SK-N-SH treated with all-trans-retinoic acid at 6 μM for 48 hours (cell line): ENCODE measurements at regions not wholly inside any gene's neighbourhood (a gene's known extent, or its start where the extent isn't known, plus 50 kb on each side); places are given as distances from the start of the nearest gene placed in this dataset.

Experiments used
- ARNTL ChIP-seq: fragments of 450-650 bp; formaldehyde crosslinking; IDR thresholded peaks from 2 replicates; pipeline ENCODE4 v1.5.0; 2020; ENCODE audit warnings: low read depth, mild to moderate bottlenecking, moderate library complexity, borderline replicate concordance
- CSDC2 ChIP-seq: fragments of 250-450 bp; sonication (Bioruptor Pico); IDR thresholded peaks from 2 replicates; pipeline ENCODE4 v1.5.0; 2020; ENCODE audit warnings: mild to moderate bottlenecking, moderate library complexity
- CSRNP3 ChIP-seq: fragments of 250-450 bp; sonication (Bioruptor Pico); IDR thresholded peaks from 2 replicates; pipeline ENCODE4 v1.5.1; 2021; ENCODE audit warnings: mild to moderate bottlenecking, moderate library complexity
- ESRRG ChIP-seq: fragments of 250-450 bp; sonication (Bioruptor Pico); IDR thresholded peaks from 2 replicates; pipeline ENCODE4 v1.6.1; 2021; ENCODE audit warnings: mild to moderate bottlenecking
- SNAI2 ChIP-seq: fragments of 250-450 bp; sonication (Bioruptor Pico); IDR thresholded peaks from 2 replicates; pipeline ENCODE4 v1.5.0; 2020; ENCODE audit warnings: mild to moderate bottlenecking, moderate library complexity
- TCF4 ChIP-seq: fragments of 250-450 bp; sonication (Bioruptor Pico); IDR thresholded peaks from 2 replicates; pipeline ENCODE4 v1.8.0; 2021; ENCODE audit warnings: mild to moderate bottlenecking, moderate library complexity, borderline replicate concordance
- TSHZ2 ChIP-seq: fragments of 250-450 bp; sonication (Bioruptor Pico); IDR thresholded peaks from 2 replicates; pipeline ENCODE4 v1.5.0; 2020; ENCODE audit warnings: mild to moderate bottlenecking, moderate library complexity
- ZFP3 ChIP-seq: fragments of 250-450 bp; sonication (Bioruptor Pico); IDR thresholded peaks from 2 replicates; pipeline ENCODE4 v1.5.0; 2020; ENCODE audit warnings: mild to moderate bottlenecking, moderate library complexity
- ZFP30 ChIP-seq: fragments of 450-650 bp; formaldehyde crosslinking; IDR thresholded peaks from 2 replicates; pipeline ENCODE4 v1.5.0; 2022; ENCODE audit warnings: mild to moderate bottlenecking, moderate library complexity
- ZNF565 ChIP-seq: fragments of 450-650 bp; formaldehyde crosslinking; conservative IDR thresholded peaks from 2 replicates; pipeline ENCODE4 v1.5.0; 2020; ENCODE audit warnings: low read depth, mild to moderate bottlenecking, moderate library complexity
- ZNF70 ChIP-seq: fragments of 450-650 bp; formaldehyde crosslinking; IDR thresholded peaks from 2 replicates; pipeline ENCODE4 v1.5.0; 2020; ENCODE audit warnings: mild to moderate bottlenecking, moderate library complexity
- ZNF8 ChIP-seq: fragments of 450-650 bp; formaldehyde crosslinking; IDR thresholded peaks from 2 replicates; pipeline ENCODE4 v1.5.0; 2020; ENCODE audit warnings: mild to moderate bottlenecking, moderate library complexity
- TF ChIP-seq, protein P1 (sequence below): fragments of 250-450 bp; sonication (Bioruptor Pico); IDR thresholded peaks from 2 replicates; pipeline ENCODE4 v1.8.0; 2020; ENCODE audit warnings: mild to moderate bottlenecking, moderate library complexity, borderline replicate concordance
- TF ChIP-seq, protein P2 (sequence below): fragments of 250-450 bp; sonication (Bioruptor Pico); IDR thresholded peaks from 2 replicates; pipeline ENCODE4 v1.5.1; 2020; ENCODE audit warnings: low read depth, mild to moderate bottlenecking, moderate library complexity

DNA sequence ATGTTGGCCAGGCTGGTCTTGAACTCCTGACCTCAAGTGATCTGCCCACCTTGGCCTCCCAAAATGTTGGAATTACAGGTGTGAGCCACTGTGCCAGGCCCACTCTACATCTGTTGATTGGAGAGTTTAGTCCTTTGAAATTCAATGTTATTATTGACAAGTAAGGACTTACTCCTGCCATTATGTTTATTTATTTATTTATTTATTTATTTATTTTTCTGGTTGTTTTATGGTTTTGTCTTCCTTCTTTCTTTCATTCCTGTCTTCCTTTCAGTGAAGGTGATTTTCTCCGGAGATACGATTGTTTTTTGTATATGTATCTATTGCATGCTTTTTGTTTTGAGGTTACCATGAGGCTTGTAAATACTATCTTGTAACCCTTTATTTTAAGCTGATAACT lies 602.6 kb downstream of the EPM2A start:
- TF ChIP-seq, protein P1, sequence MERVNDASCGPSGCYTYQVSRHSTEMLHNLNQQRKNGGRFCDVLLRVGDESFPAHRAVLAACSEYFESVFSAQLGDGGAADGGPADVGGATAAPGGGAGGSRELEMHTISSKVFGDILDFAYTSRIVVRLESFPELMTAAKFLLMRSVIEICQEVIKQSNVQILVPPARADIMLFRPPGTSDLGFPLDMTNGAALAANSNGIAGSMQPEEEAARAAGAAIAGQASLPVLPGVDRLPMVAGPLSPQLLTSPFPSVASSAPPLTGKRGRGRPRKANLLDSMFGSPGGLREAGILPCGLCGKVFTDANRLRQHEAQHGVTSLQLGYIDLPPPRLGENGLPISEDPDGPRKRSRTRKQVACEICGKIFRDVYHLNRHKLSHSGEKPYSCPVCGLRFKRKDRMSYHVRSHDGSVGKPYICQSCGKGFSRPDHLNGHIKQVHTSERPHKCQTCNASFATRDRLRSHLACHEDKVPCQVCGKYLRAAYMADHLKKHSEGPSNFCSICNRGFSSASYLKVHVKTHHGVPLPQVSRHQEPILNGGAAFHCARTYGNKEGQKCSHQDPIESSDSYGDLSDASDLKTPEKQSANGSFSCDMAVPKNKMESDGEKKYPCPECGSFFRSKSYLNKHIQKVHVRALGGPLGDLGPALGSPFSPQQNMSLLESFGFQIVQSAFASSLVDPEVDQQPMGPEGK: no peak
- TF ChIP-seq ARNTL (CRISPR knock-in tag) (no peak), ESRRG (CRISPR knock-in tag) (no peak), SNAI2 (no peak), ZFP3 (CRISPR knock-in tag) (no peak), TCF4 (CRISPR knock-in tag) (no peak), CSRNP3 (CRISPR knock-in tag) (no peak), ZNF565 (no peak), ZFP30 (no peak), CSDC2 (CRISPR knock-in tag) (no peak), ZNF70 (no peak), ZNF8 (CRISPR knock-in tag) (no peak), TSHZ2 (CRISPR knock-in tag) (no peak)
- TF ChIP-seq, protein P2, sequence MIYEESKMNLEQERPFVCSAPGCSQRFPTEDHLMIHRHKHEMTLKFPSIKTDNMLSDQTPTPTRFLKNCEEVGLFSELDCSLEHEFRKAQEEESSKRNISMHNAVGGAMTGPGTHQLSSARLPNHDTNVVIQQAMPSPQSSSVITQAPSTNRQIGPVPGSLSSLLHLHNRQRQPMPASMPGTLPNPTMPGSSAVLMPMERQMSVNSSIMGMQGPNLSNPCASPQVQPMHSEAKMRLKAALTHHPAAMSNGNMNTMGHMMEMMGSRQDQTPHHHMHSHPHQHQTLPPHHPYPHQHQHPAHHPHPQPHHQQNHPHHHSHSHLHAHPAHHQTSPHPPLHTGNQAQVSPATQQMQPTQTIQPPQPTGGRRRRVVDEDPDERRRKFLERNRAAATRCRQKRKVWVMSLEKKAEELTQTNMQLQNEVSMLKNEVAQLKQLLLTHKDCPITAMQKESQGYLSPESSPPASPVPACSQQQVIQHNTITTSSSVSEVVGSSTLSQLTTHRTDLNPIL (CRISPR knock-in tag): no peak
